ENCODE measurements at regions not wholly inside any gene's neighbourhood (a gene's known extent, or its start where the extent isn't known, plus 50 kb on each side); places are given as distances from the start of the nearest gene placed in this dataset.
A peak's percentile ranks its signal among the peaks of the same experiment; 100 is the strongest.
"Not testable (repeated sequence)": the region's sequence is repeated elsewhere in the genome, so short reads cannot be mapped to it uniquely, and the experiment has no call there.

- DNase-seq (ENCODE audit: low spot score) = no peak
Measured at GRCh38 chr7:4523873-4524272, 158.2 kb upstream of the FOXK1 start.

DNA sequence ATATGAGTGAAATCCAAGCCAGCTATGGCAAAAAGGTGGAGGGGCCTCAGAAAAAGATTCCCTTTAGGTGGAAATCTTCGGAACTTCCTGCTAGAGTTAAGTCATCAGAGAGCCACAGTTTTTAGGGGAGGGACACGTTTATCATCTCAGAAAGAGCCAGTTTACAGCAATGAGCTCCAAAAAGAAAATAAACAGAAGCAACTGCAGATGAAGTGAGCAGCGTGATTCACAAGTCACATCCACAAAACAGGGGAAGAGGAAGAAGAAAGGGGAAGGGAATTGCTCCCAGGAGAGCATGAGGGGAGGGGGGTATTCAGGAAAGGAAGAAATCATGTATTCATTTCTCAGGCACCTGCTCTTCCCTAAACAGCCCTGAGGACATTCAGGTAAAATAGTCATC, 156.2 kb upstream of the FOXK1 start:
- no peak for DNase-seq (ENCODE audit: low spot score)

DNA sequence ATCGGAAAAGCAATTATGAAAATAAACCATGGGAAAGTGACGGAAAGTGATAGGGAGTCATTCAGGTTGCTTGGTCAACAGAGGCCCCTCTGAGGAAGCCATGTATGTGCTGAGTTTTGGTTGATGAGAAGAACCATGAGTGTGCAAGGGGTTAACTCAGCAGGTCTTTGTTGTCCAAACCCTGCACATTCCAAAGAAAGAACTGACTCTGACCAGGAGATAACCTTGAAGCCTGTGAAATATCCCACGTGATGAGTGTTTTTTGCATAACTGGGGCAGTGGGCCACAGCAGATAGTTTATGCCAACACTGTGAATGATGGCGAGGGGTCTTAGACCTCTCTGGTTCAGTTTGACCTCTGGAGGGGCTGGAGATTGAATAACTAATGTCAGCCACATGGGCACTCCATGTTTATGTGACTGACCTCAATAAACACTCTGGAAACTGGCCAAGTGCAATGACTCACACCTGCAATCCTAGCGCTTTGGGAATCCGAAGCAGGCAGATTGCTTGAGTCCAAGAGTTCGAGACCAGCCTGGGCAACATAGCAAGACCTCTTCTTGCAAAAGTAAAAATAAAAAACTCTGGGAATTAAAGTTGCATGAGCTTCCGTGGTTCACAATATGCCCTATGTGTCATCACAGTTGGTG, 154.0 kb upstream of the FOXK1 start:
- DNase-seq (ENCODE audit: low spot score) = no peak

- DNase-seq (ENCODE audit: low spot score) = no peak
Measured at GRCh38 chr7:4531236-4531635, 150.9 kb upstream of the FOXK1 start.

GRCh38 chr7:4533339-4533738, 148.8 kb upstream of the FOXK1 start:
- not testable (repeated sequence) for DNase-seq (ENCODE audit: low spot score)

DNA sequence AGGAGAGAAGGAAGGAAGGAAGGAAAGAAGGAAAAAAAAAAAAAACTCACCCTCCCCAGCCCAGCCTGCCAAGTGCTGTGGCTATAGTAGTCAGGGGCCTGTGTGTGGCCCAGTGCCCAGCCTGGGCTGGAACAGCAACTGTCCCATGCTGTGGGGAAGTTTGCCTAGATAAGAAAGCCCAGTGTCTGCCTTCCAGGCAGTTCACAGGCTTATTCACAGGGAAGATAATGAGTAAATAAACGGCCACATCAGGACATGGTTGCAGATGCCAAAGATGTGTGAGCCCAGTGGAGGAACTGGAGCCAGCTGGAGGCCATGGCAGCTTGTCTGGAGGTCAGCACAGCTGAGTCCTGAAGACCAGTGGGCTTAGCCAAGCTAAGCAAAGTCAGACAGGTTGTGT, 132.4 kb upstream of the FOXK1 start:
- no peak for DNase-seq (ENCODE audit: low spot score)

DNA sequence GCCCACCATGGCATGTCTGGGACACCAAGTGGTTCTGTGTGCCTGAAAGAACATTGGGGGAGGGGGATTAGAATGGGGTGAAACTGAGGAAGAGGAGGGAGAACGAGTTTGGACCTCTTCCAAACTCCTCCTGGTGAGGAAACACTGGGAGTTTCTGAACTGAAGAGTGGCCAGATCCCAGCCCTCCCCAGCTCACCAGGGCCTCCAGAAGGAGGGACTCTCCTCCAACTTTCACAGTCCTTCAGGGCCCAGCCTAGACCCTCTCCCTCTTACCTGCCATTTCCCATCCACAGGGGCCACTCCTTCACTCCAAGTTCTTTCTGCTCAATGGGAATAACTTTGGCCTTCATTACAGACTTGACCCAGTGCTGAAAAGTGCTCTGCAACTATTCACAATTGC, 132.0 kb upstream of the FOXK1 start:
- DNase-seq (ENCODE audit: low spot score) = no peak

DNA sequence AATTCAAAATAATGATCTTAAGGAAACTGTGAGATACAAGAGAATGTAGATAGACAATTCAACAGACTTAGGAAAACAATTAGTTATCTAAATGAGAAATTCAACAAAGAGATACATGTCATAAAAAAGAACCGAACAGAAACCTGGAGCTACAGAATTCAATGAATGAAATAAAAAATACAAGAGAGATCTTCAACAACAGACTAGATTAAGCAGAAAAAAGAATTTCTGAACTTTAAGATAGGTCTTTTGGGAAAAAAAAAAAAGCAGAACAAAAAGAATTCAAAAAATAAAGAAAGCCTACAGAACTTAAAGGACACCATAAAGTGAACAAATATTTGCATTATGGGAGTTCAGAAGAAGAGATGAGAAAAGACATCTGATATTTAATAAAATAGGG, 129.1 kb upstream of the FOXK1 start:
- no peak for DNase-seq (ENCODE audit: low spot score)

DNA sequence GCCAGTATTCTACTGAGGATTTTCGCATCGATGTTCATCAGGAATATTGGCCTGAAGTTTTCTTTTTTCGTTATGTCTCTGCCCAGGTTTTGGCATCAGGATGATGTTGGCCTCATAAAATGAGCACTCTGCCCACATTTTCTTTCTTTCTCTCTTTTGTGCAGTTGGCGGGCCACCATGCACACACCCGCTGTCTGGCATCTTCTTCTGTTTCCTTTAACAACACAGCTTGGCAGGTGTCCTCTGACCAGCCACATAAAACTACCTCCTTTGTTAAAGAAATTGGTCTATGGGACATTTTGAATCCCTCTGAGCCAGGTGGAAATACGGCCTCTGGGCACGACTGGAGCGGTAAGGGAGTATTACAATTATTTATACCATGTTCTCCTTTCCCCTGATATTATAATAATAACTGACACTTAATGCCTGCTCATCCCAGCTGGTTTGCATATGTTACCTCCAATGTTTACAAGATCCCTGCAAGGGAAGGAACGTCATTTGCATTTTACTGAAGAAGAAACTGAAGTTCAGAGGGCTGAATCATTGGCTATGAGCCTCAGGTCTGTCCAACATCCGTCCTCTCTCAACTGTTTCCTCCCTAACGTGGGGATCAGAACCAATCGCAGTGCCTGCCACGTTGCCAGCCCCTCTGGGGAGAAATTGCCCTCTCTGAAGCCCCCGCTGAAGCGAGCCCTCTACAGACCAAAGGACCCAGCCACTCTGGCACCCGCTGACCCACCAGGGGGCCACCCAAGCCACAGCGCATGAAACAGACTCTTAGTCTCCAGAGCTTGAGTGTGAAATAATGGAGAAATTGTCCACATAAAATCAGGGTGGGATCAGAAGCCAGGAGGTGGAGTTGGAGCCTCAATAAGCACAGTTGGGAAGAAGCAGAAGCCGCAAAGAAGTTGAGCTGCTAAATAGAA, 125.0 kb upstream of the FOXK1 start:
- DNase-seq (ENCODE audit: low spot score) = no peak

- DNase-seq (ENCODE audit: low spot score) = no peak
Measured at GRCh38 chr7:4561795-4562194, 120.3 kb upstream of the FOXK1 start.

DNA sequence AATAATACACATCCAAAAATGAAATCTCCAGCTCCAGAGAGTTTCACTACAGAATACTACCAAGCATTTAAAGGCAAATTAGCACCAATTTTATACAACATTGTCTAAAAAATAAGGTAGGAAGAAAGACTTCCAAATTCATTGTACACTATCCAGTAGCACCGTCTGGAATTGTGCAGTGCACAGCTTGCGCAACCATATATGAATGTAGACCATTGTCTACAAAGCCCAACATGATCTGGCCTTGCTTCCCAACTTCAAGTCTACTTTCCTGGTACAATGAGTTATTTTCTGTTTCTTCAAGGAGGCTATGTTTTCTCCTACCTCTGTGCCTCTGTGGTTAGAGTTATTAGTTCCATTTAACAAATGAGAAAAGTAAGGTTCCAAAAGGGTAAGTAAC, 115.4 kb upstream of the FOXK1 start:
- DNase-seq (ENCODE audit: low spot score) = no peak

DNA sequence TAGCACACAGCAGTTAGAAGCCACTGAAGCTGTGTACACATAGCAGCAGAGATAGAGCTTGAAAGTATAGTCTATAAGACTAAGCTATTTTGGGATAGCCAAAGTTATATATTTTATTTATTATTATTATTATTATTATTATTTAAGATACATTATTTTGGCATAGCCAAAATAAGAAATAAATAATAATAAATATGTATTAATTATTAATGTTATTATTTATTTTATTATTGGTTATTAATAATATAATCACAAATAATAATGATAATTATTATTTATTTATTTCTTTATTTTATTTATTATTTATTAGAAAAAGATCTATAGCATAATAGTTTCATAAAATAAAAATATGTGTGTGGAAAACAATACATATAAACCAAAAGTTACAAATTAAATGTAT, 107.2 kb upstream of the FOXK1 start:
- DNase-seq (ENCODE audit: low spot score) = no peak

- no peak for DNase-seq (ENCODE audit: low spot score)
Measured at GRCh38 chr7:4575254-4575653, 106.8 kb upstream of the FOXK1 start.

DNA sequence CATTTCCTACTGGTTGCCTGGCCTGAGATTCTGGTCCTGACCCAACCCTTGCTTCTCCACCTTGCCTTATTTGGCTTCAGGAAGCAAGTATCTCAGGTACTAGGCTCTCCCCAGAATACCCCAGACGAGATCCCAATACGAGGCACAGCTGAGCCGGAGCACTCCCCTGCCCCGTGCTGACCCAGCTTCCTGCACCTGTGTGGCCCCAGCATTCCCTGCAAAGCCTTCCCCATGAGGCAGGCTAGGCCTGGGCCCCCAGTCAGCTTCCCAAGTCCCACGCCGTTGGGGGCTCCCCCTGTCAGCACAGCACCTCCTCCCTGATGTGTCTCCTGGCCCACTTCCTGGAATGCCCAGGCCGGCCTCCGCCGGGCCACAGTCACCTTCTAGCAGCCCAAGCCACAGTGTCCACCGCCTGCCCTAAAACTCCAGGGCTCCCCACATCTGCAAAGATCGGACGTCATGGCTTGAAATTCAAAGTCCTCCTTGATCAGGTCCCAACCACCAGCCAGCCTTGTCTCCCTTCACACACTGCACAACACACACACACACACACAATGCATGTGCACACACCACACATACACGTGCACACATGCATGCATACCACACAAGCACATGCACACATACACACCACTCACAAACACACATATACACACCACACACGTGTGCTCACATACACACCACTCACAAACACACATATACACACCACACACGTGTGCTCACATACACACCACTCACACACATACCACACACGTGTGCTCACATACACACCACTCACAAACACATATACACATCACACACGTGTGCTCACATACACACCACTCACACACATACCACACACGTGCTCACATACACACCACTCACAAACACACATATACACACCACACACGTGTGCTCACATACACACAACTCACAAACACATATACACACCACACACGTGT, 78.9 kb upstream of the FOXK1 start:
- DNase-seq (ENCODE audit: low spot score) = no peak

- no peak for DNase-seq (ENCODE audit: low spot score)
Measured at GRCh38 chr7:4603843-4604231, 78.3 kb upstream of the FOXK1 start.

DNA sequence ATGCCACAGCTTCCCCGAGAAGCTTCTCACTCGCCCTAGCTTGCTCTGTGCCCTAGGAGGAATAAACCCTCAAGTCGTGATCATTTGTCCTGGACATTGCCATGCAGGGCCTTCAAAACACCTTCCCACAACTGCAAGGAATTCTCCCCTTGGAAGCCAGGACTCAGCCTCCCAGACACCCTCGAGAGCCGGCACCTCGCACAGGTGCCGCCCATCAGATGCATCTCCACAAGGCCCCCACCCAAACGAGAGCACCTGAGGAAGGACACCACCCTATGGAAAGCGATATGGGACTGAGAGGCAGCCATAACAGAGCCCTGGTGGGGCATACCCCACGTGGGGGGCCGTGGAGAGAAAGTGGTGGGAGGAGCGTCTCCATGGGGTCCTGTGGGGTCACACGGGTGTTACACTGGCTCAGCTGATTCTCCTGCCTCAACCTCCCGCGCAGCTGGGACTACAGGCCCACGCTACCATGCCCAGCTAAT, 77.6 kb upstream of the FOXK1 start:
- DNase-seq (ENCODE audit: low spot score) = no peak

DNA sequence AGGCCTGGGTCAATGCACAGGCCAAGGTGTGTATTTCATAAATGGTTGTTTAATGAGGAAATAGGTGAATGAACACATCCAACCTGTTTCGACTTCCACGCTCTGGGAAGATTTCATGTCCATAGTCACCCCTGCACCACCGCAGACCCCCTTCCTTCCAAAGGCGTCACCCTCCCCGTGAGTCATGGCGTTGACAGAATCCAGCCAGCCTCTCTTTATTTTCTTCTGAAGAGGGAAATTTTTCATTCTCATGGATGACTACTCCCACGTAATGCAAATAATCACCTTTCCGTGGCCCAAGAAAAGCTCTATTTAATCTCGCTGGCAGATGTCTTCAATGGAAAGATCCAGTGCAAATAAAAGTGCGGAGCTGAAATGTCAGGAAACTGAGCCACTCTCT, 75.3 kb upstream of the FOXK1 start:
- DNase-seq (ENCODE audit: low spot score) = peak; percentile 22

DNA sequence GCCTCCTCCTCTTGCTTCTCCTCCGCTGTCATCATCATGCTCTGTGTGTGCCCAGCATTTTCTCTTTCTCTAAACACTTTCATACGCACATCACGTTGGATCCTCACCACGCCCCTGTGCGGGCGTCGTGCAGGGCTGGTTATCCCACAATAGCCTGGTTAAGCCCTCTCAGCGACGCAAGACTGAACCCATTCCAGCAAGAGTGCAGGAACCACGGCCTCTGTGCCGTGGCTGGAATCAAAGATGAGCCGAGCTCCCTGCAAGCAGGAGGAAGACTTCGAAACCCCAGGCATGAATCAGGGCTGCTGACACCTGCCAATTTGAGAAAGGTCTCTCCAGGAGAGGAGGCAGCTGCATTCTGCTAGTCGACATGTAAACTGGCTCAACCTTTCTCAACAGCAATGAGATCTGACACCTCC, 74.8 kb upstream of the FOXK1 start:
- DNase-seq (ENCODE audit: low spot score) = peak; percentile 3

- DNase-seq (ENCODE audit: low spot score) = not testable (repeated sequence)
Measured at GRCh38 chr7:4609576-4609975, 72.5 kb upstream of the FOXK1 start.

DNA sequence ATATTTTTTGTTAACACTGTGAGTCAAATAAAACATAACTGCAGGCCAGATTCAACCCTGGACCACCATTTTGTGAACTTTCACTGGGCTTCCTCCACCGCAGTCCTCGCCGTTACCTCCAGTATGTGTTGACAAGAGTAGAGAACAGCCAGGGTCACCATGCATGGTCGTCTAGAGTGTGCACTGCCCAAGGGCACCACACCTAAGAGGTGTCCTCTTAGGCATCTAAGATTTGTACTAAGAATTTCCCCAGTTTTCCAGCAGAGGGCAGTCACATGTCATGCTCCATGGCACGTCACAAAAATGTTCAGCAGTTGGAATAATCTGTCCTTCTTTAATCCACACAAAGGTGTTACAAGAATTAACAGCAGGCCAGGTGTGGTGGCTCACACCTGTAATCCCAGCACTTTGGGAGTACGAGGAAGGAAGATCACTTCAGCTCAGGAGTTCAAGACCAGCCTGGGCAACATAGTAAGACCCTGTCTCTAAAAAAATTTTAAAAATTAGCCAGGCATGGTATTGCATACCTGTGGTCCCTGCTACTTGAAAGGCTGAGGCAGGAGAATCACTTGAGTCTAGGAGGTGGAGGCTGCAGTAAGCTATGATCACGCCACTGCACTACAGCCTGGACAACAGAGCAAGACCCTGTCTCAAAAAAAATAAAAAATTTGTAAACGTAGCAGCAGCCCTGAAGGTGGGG, 71.2 kb upstream of the FOXK1 start:
- DNase-seq (ENCODE audit: low spot score) = peak; percentile 75

DNA sequence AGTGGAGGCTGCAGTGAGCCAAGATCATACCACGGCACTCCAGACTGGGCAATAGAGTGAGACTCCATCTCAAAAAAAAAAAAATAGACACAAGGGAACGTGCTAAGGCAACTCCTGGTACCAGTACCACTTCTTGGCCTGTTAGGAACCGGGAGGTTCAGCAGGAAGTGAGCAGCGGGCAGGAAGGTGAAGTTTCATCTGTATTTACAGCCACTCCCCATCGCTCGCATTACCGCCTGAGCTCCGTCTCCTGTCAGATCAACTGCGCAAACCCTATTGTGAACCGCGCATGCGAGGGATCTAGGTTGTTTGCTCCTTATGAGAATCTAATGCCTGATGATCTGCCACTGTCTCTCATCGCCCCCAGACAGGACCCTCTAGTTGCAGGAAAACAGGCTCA, 69.9 kb upstream of the FOXK1 start:
- no peak for DNase-seq (ENCODE audit: low spot score)

All from kidney tubule cell (primary cell).